ENCODE measurements at regions not wholly inside any gene's neighbourhood (a gene's known extent, or its start where the extent isn't known, plus 50 kb on each side); places are given as distances from the start of the nearest gene placed in this dataset.
A peak's percentile ranks its signal among the peaks of the same experiment; 100 is the strongest.
"Not testable (repeated sequence)": the region's sequence is repeated elsewhere in the genome, so short reads cannot be mapped to it uniquely, and the experiment has no call there.

GRCh38 chr6:60384614-60385013 lies 1901.4 kb downstream of the KHDRBS2 start:
- not testable (repeated sequence) for DNase-seq (ENCODE audit: low spot score)

GRCh38 chr6:60382771-60383170 lies 1903.3 kb downstream of the KHDRBS2 start:
- DNase-seq (ENCODE audit: low spot score) = not testable (repeated sequence)

- DNase-seq (ENCODE audit: low spot score) = not testable (repeated sequence)
Measured at GRCh38 chr6:60374078-60374477, 1911.9 kb downstream of the KHDRBS2 start.

- not testable (repeated sequence) for DNase-seq (ENCODE audit: low spot score)
Measured at GRCh38 chr6:60367800-60368199, 1918.2 kb downstream of the KHDRBS2 start.

GRCh38 chr6:60365901-60366300 lies 1920.1 kb downstream of the KHDRBS2 start:
- DNase-seq (ENCODE audit: low spot score) = not testable (repeated sequence)

GRCh38 chr6:60342411-60343008 lies 1943.5 kb downstream of the KHDRBS2 start:
- not testable (repeated sequence) for DNase-seq (ENCODE audit: low spot score)

GRCh38 chr6:60338328-60339071 lies 1947.5 kb downstream of the KHDRBS2 start:
- DNase-seq (ENCODE audit: low spot score) = peak; percentile 4

- DNase-seq (ENCODE audit: low spot score) = not testable (repeated sequence)
Measured at GRCh38 chr6:60335124-60335523, 1950.9 kb downstream of the KHDRBS2 start.

- not testable (repeated sequence) for DNase-seq (ENCODE audit: low spot score)
Measured at GRCh38 chr6:60333708-60334107, 1952.3 kb downstream of the KHDRBS2 start.

- DNase-seq (ENCODE audit: low spot score) = not testable (repeated sequence)
Measured at GRCh38 chr6:60308939-60309338, 1977.1 kb downstream of the KHDRBS2 start.

Data from iPS-NIHi11 (cell line).